HEK293T (cell line): ENCODE measurements at regions not wholly inside any gene's neighbourhood (a gene's known extent, or its start where the extent isn't known, plus 50 kb on each side); places are given as distances from the start of the nearest gene placed in this dataset.

Experiments
- ARNT ChIP-seq: fragments of 450-650 bp; IDR thresholded peaks from 2 replicates; pipeline ENCODE4 v1.6.1; 2017; ENCODE audit warnings: mild to moderate bottlenecking
- BHLHE40 ChIP-seq: fragments of 450-650 bp; IDR thresholded peaks from 2 replicates; pipeline ENCODE4 v1.6.1; 2016; ENCODE audit warnings: mild to moderate bottlenecking, moderate library complexity, borderline replicate concordance
- ELF4 ChIP-seq: fragments of 450-650 bp; IDR thresholded peaks from 2 replicates; pipeline ENCODE4 v1.6.1; 2017; ENCODE audit warnings: antibody characterized with exemption
- HDGF ChIP-seq: fragments of 450-650 bp; IDR thresholded peaks from 2 replicates; pipeline ENCODE4 v1.6.1; 2017; ENCODE audit warnings: antibody characterized with exemption, borderline replicate concordance
- SP1 ChIP-seq: fragments of 450-650 bp; IDR thresholded peaks from 2 replicates; pipeline ENCODE4 v1.6.1; 2017
- TARDBP ChIP-seq: fragments of 450-650 bp; IDR thresholded peaks from 2 replicates; pipeline ENCODE4 v1.6.1; 2016
- TF ChIP-seq, protein P1 (sequence below): fragments of 450-650 bp; IDR thresholded peaks from 2 replicates; pipeline ENCODE4 v1.6.1; 2016

DNA sequence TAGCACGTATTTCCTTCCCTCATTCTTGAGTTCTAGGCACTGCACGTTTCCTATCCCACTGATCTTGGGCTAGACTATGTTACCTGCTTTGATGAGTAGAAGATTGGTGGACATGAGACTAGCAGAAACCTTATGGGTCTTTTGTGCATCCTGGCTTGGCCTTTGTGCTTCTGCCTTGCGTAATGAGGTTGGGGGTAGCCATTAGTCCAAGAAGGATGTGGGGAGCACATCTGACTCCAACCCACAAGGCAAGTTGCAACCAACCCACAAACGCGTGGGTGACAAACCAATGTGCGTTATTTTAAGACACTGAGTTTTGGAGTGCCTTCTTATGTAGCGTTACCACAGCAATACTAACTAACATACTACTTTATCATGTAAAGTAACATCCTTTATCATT is 180.4 kb upstream of the IRX5 start:
- TF ChIP-seq BHLHE40, result no peak
- TF ChIP-seq ELF4, result no peak
- no peak for TF ChIP-seq HDGF
- no peak for TF ChIP-seq SP1
- TF ChIP-seq ARNT, result no peak
- TF ChIP-seq TARDBP, result no peak
- TF ChIP-seq, protein P1, sequence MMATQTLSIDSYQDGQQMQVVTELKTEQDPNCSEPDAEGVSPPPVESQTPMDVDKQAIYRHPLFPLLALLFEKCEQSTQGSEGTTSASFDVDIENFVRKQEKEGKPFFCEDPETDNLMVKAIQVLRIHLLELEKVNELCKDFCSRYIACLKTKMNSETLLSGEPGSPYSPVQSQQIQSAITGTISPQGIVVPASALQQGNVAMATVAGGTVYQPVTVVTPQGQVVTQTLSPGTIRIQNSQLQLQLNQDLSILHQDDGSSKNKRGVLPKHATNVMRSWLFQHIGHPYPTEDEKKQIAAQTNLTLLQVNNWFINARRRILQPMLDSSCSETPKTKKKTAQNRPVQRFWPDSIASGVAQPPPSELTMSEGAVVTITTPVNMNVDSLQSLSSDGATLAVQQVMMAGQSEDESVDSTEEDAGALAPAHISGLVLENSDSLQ, result no peak
